Calu3 (cell line): ENCODE measurements at regions not wholly inside any gene's neighbourhood (a gene's known extent, or its start where the extent isn't known, plus 50 kb on each side); places are given as distances from the start of the nearest gene placed in this dataset.

Experiments used
- BruUV-seq: library from RNA; stranded (reverse); fragments of 400-500 nt; replicated peaks from 2 replicates; lab custom pipeline; 2021; lab: Mats Ljungman, UMichigan
- CTCF ChIA-PET: fragments of 300-600 bp; sonication (Branson Sonifier 250); formaldehyde crosslinking; loops from one replicate; lab custom pipeline; 2022; ENCODE audit warnings: antibody characterized with exemption; lab: Charles Lee
- DNase-seq: peaks from one replicate; pipeline ENCODE4 v3.0.0; 2022
- H3K27ac Mint-ChIP-seq: one replicate; pipeline ENCODE4 v1.8.0; 2022; ENCODE audit warnings: mixed read lengths; ENCODE audit not compliant: unreplicated experiment
- H3K27me3 Mint-ChIP-seq: one replicate; pipeline ENCODE4 v1.8.0; 2022; ENCODE audit warnings: mixed read lengths; ENCODE audit not compliant: unreplicated experiment
- H3K36me3 Mint-ChIP-seq: one replicate; pipeline ENCODE4 v1.8.0; 2022; ENCODE audit warnings: mild to moderate bottlenecking, moderate library complexity, mixed read lengths; ENCODE audit not compliant: insufficient read depth, unreplicated experiment
- H3K4me1 Mint-ChIP-seq: one replicate; pipeline ENCODE4 v1.8.0; 2022; ENCODE audit warnings: mild to moderate bottlenecking, low read depth, mixed read lengths; ENCODE audit not compliant: unreplicated experiment
- H3K4me3 Mint-ChIP-seq: one replicate; pipeline ENCODE4 v1.8.0; 2022; ENCODE audit warnings: mild to moderate bottlenecking, low read depth, moderate library complexity, mixed read lengths; ENCODE audit not compliant: unreplicated experiment
- H3K9me3 Mint-ChIP-seq: one replicate; pipeline ENCODE4 v1.8.0; 2022; ENCODE audit warnings: low read depth, mixed read lengths; ENCODE audit not compliant: unreplicated experiment
- CTCF ChIP-seq: fragments of 200-600 bp; IDR thresholded peaks from one replicate; pipeline ENCODE4 v1.8.0; 2022; ENCODE audit warnings: antibody characterized with exemption; ENCODE audit not compliant: unreplicated experiment
- intact Hi-C: fragments of 100-400 bp; cut with micrococcal nuclease; formaldehyde crosslinking; loops from one replicate; pipeline ENCODE4 v1.10.0; 2022; ENCODE audit not compliant: unreplicated experiment

DNA sequence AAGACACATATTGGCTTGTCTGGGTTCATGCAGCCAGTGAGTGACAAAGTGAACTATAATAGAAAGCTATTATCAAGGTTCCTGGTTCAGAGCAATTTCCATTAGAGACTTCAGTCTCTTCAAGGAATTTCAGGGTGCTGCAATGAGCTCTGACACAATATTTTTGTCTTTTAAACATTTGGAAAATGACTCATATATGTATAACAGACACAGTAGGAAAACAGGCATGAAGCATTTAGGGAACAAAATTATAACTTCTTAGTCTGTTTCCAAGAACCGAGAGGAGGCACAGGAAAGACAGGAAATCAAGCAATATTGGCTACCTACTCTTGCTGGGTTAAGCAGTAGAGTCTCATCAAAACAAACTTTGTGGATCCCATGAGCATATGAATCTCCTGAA, 170.4 kb downstream of the PTPRC start:
- intact Hi-C loops = no loop called here
- H3K4me1 Mint-ChIP-seq = no peaks in the 10 kb centered on the region
- H3K9me3 Mint-ChIP-seq = peaks cover 6% of the 10 kb centered on the region
- no TSS peak for BruUV-seq
- no peak overlapping the region for H3K4me3 Mint-ChIP-seq
- CTCF ChIA-PET = no interaction called here
- no peak overlapping the region for H3K27ac Mint-ChIP-seq
- no peak for DNase-seq
- TF ChIP-seq CTCF = no peak
- H3K27me3 Mint-ChIP-seq = no peaks in the 10 kb centered on the region
- no peaks in the 10 kb centered on the region for H3K36me3 Mint-ChIP-seq

DNA sequence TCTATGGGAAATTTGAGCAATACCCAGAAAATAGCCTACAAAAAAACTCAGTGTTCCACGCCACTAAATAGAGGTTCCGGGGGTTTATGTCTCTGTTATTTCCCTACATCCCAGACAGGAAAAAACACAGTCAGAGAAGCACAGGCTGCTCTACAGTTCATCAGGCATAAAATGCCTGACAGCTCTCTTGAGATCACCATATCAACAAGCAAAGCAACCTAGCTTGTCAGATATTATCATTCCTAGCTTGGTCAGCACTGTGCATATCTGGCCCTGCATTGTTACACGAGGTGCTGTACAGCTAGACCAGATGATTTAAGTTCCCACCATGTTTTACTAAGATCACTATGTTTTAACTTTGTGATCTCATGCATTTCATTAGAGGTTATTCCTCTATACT, 172.6 kb downstream of the PTPRC start:
- CTCF ChIA-PET = no interaction called here
- intact Hi-C loops = no loop called here
- DNase-seq = no peak
- no peaks in the 10 kb centered on the region for H3K4me1 Mint-ChIP-seq
- H3K9me3 Mint-ChIP-seq = peaks cover 22% of the 10 kb centered on the region
- H3K4me3 Mint-ChIP-seq = no peak overlapping the region
- H3K36me3 Mint-ChIP-seq = no peaks in the 10 kb centered on the region
- BruUV-seq = no TSS peak
- no peak for TF ChIP-seq CTCF
- no peaks in the 10 kb centered on the region for H3K27me3 Mint-ChIP-seq
- no peak overlapping the region for H3K27ac Mint-ChIP-seq

GRCh38 chr1:198823626-198824025, 184.8 kb downstream of the PTPRC start:
- no peak overlapping the region for H3K27ac Mint-ChIP-seq
- BruUV-seq = no TSS peak
- DNase-seq = no peak
- H3K27me3 Mint-ChIP-seq = no peaks in the 10 kb centered on the region
- H3K4me1 Mint-ChIP-seq = no peaks in the 10 kb centered on the region
- no peak for TF ChIP-seq CTCF
- no peak overlapping the region for H3K4me3 Mint-ChIP-seq
- intact Hi-C loops = no loop called here
- peaks cover 5% of the 10 kb centered on the region for H3K36me3 Mint-ChIP-seq
- no peaks in the 10 kb centered on the region for H3K9me3 Mint-ChIP-seq
- CTCF ChIA-PET = no interaction called here

DNA sequence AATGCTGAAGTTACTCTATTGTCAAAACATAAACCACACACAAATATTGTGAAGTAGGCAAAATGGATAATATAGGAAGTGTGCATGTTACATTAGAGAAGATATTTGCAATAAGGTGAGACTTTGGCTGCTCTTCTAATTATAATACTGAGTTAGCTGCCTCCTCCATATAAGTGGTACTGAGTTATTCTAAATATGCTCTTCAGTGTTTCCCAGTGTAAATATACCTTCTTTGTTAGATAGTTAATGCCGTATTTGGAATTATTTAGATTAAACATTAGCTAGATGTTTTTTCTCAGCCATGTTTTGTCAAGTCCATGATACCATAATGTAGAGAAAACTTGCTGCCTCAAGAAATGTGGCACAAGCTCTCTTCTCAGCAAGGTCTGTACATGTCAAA, 186.4 kb downstream of the PTPRC start:
- no peaks in the 10 kb centered on the region for H3K27me3 Mint-ChIP-seq
- H3K27ac Mint-ChIP-seq = no peak overlapping the region
- CTCF ChIA-PET = interaction anchor here (0.5 kb wide), 1 partner anchor 647 kb away, joined by 4 read pairs; no protein-coding TSS in a partner anchor
- H3K4me3 Mint-ChIP-seq = no peak overlapping the region
- H3K9me3 Mint-ChIP-seq = no peaks in the 10 kb centered on the region
- TF ChIP-seq CTCF = no peak
- no peak for DNase-seq
- no peaks in the 10 kb centered on the region for H3K4me1 Mint-ChIP-seq
- peaks cover 10% of the 10 kb centered on the region for H3K36me3 Mint-ChIP-seq
- intact Hi-C loops = no loop called here
- no TSS peak for BruUV-seq
